H1 (cell line): ENCODE measurements at regions not wholly inside any gene's neighbourhood (a gene's known extent, or its start where the extent isn't known, plus 50 kb on each side); places are given as distances from the start of the nearest gene placed in this dataset.

Experiments used
- CBX5 ChIP-seq: fragments of 300-800, 300-1000 bp; sonication (generic); IDR thresholded peaks from 2 replicates; pipeline ENCODE4 v1.7.1; 2016; ENCODE audit warnings: antibody characterized with exemption, low read length, low read depth
- CBX8 ChIP-seq: fragments of 300-800, 300-1000 bp; sonication (generic); IDR thresholded peaks from 2 replicates; pipeline ENCODE4 v1.7.1; 2016; ENCODE audit warnings: low read depth, low read length, borderline replicate concordance
- CREB1 ChIP-seq: IDR thresholded peaks from 2 replicates; pipeline ENCODE4 v1.6.1; 2012; ENCODE audit warnings: inconsistent platforms
- CTCF ChIP-seq, 3 experiments: IDR thresholded peaks; 1 replicate in 2 of 3; 2 replicates in 1 of 3; pipeline versions ENCODE4 v1.5.1 to v1.6.1; 2011; ENCODE audit warnings: low read length in 3 of 3, mild to moderate bottlenecking in 3 of 3, inconsistent platforms in 2 of 3, low read depth in 1 of 3, moderate library complexity in 1 of 3; ENCODE audit not compliant: insufficient read depth in 1 of 3; ENCODE audit errors: control extremely low read depth in 1 of 3
- E2F6 ChIP-seq: IDR thresholded peaks from 2 replicates; pipeline ENCODE4 v1.6.1; 2012; ENCODE audit warnings: inconsistent platforms
- EZH2 ChIP-seq: fragments of 200-600 bp; sonication (generic); IDR thresholded peaks from 2 replicates; pipeline ENCODE4 v1.7.1; 2012; ENCODE audit warnings: low read depth, mild to moderate bottlenecking, moderate library complexity, low read length, inconsistent platforms; ENCODE audit not compliant: severe bottlenecking
- GABPA ChIP-seq: IDR thresholded peaks from 2 replicates; pipeline ENCODE4 v1.6.1; 2011; ENCODE audit warnings: mild to moderate bottlenecking, low read length, moderate library complexity, borderline replicate concordance; ENCODE audit not compliant: insufficient read depth
- GTF2F1 ChIP-seq: IDR thresholded peaks from 2 replicates; pipeline ENCODE4 v1.6.1; 2012; ENCODE audit warnings: low read depth, low read length, improper control_type of control experiment, borderline replicate concordance
- HDAC2 ChIP-seq, 2 experiments: fragments of 300-600 bp in 1 of 2; sonication (generic) in 1 of 2; IDR thresholded peaks; 2 replicates each; pipeline ENCODE4 v1.6.1; 2011 to 2012; ENCODE audit warnings: low read depth in 2 of 2, low read length in 2 of 2, mild to moderate bottlenecking in 2 of 2, moderate library complexity in 2 of 2, borderline replicate concordance in 1 of 2, inconsistent platforms in 1 of 2
- JUN ChIP-seq: IDR thresholded peaks from 2 replicates; pipeline ENCODE4 v1.6.1; 2011; ENCODE audit warnings: low read depth, mild to moderate bottlenecking, improper control_type of control experiment, low read length
- JUND ChIP-seq: IDR thresholded peaks from 2 replicates; pipeline ENCODE4 v1.6.1; 2011; ENCODE audit warnings: mild to moderate bottlenecking, improper control_type of control experiment, low read length
- POLR2A ChIP-seq, 2 experiments: IDR thresholded peaks; 1 replicate in 1 of 2; 2 replicates in 1 of 2; pipeline ENCODE4 v1.6.1; 2011; ENCODE audit warnings: low read depth in 2 of 2, low read length in 2 of 2, mild to moderate bottlenecking in 2 of 2; ENCODE audit errors: control extremely low read depth in 1 of 2
- USF2 ChIP-seq: IDR thresholded peaks from 2 replicates; pipeline ENCODE4 v1.6.1; 2011; ENCODE audit warnings: low read length, improper control_type of control experiment
- YY1 ChIP-seq: IDR thresholded peaks from 2 replicates; pipeline ENCODE4 v1.6.1; 2011; ENCODE audit warnings: low read depth, mild to moderate bottlenecking, low read length

- no peak for TF ChIP-seq CBX8
- no peak for TF ChIP-seq POLR2A (IDR thresholded peaks at IDR 0.05; ENCODE audit: control extremely low read depth in 1 of 2, low read depth in 2 of 2, low read length in 2 of 2)
- no peak for TF ChIP-seq CTCF (IDR thresholded peaks at IDR 0.05; ENCODE audit: control extremely low read depth in 1 of 3, insufficient read depth in 1 of 3, low read depth in 1 of 3, low read length in 3 of 3)
- no peak for TF ChIP-seq JUND
- TF ChIP-seq GTF2F1, result no peak
- no peak for TF ChIP-seq CBX5
- TF ChIP-seq CREB1, result no peak
- no peak for TF ChIP-seq GABPA
- no peak for TF ChIP-seq JUN
- TF ChIP-seq YY1, result no peak
- no peak for TF ChIP-seq E2F6
- no peak for TF ChIP-seq HDAC2 (IDR thresholded peaks at IDR 0.05; ENCODE audit: borderline replicate concordance in 1 of 2, low read depth in 2 of 2, low read length in 2 of 2)
- TF ChIP-seq EZH2, result no peak
- TF ChIP-seq USF2, result no peak
Measured at GRCh38 chr4:177951026-177951425, 508.8 kb upstream of the AGA start.
